ENCODE measurements at regions not wholly inside any gene's neighbourhood (a gene's known extent, or its start where the extent isn't known, plus 50 kb on each side); places are given as distances from the start of the nearest gene placed in this dataset.
A peak's percentile ranks its signal among the peaks of the same experiment; 100 is the strongest.

DNA sequence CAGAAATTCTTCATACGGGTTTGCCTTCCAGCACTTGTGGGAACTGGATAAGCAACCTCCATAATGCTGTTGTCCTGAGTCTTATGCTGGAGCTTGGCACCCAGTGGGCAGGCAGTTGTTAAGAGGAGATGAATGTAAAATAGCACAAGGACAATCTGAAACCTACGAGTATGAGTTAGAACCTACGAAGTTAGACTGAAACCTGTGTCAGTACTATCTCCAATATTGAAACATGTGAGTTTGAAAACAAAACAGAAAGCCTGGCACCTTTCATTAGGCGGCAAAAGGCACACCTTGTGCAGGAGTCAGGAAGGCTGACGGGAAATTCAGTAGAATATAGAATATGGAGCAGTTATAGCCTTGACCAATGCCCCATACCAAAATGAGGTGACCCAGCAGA, 489.7 kb upstream of the RGS18 start:
- Histone ChIP-seq H2AFZ (ENCODE audit: low read length) (no peak overlapping the region), H3K36me3 (ENCODE audit: control insufficient read depth, insufficient read depth, low read length) (no peaks in the 10 kb centered on the region), H3K9ac (ENCODE audit: insufficient read depth, low read length) (no peak overlapping the region), H3K4me2 (ENCODE audit: extremely low read depth, insufficient read depth, low read length) (no peak overlapping the region), H3K79me2 (ENCODE audit: control insufficient read depth, insufficient read depth, low read length) (no peaks in the 10 kb centered on the region), H3K4me3 (replicated peaks in 1 of 4; ENCODE audit: control extremely low read depth in 1 of 4, insufficient read depth in 1 of 4, low read depth in 3 of 4, low read length in 4 of 4) (no peak overlapping the region), H3K9me3 (ENCODE audit: control insufficient read depth, insufficient read depth, low read depth, low read length) (no peaks in the 10 kb centered on the region), H3K27me3 (ENCODE audit: control insufficient read depth, insufficient read depth, low read length) (no peaks in the 10 kb centered on the region), H3K27ac (ENCODE audit: insufficient read depth, low read length) (no peak overlapping the region), H3K4me1 (ENCODE audit: control insufficient read depth, extremely low read depth, insufficient read depth, low read length) (no peaks in the 10 kb centered on the region), H4K20me1 (ENCODE audit: control insufficient read depth, extremely low read depth, insufficient read depth, low read length) (no peaks in the 10 kb centered on the region)
- DNase-seq (ENCODE audit: low read depth in 2 of 2) = no peak
- TF ChIP-seq EZH2 (IDR thresholded peaks at IDR 0.05; ENCODE audit: low read length, missing control alignments) = no peak
- TF ChIP-seq, protein P1, sequence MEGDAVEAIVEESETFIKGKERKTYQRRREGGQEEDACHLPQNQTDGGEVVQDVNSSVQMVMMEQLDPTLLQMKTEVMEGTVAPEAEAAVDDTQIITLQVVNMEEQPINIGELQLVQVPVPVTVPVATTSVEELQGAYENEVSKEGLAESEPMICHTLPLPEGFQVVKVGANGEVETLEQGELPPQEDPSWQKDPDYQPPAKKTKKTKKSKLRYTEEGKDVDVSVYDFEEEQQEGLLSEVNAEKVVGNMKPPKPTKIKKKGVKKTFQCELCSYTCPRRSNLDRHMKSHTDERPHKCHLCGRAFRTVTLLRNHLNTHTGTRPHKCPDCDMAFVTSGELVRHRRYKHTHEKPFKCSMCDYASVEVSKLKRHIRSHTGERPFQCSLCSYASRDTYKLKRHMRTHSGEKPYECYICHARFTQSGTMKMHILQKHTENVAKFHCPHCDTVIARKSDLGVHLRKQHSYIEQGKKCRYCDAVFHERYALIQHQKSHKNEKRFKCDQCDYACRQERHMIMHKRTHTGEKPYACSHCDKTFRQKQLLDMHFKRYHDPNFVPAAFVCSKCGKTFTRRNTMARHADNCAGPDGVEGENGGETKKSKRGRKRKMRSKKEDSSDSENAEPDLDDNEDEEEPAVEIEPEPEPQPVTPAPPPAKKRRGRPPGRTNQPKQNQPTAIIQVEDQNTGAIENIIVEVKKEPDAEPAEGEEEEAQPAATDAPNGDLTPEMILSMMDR (conservative IDR thresholded peaks at IDR 0.05 in 1 of 2, IDR thresholded peaks at IDR 0.05 in 1 of 2; ENCODE audit: low read depth in 1 of 2, low read length in 2 of 2) = no peak

DNA sequence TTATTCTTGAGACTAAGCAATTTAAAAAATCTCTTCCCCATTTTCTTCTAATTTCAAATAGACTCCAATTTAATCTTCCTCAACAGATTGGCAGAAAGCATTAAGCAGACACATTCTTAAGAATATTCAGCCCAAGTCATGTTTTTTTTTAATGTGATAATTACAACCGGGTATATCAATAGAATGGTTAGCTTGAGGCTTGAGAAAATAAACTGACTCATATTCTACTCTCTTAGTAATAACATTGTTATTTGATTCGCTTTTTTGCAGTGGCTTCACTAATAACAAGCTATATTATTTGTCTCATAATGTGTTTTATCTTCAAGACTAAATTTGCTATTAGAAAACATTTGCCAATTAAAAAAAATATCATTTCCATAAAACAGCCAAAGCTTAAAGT, 488.6 kb upstream of the RGS18 start:
- H3K27ac ChIP-seq (ENCODE audit: insufficient read depth, low read length) = no peak overlapping the region
- H2AFZ ChIP-seq (ENCODE audit: low read length) = no peak overlapping the region
- no peaks in the 10 kb centered on the region for H4K20me1 ChIP-seq (ENCODE audit: control insufficient read depth, extremely low read depth, insufficient read depth, low read length)
- no peaks in the 10 kb centered on the region for H3K79me2 ChIP-seq (ENCODE audit: control insufficient read depth, insufficient read depth, low read length)
- no peak overlapping the region for H3K4me3 ChIP-seq (replicated peaks in 1 of 4; ENCODE audit: control extremely low read depth in 1 of 4, insufficient read depth in 1 of 4, low read depth in 3 of 4, low read length in 4 of 4)
- H3K9ac ChIP-seq (ENCODE audit: insufficient read depth, low read length) = no peak overlapping the region
- no peaks in the 10 kb centered on the region for H3K4me1 ChIP-seq (ENCODE audit: control insufficient read depth, extremely low read depth, insufficient read depth, low read length)
- DNase-seq (ENCODE audit: low read depth in 2 of 2) = peak in 1 of 2 donors; percentile 50
- no peaks in the 10 kb centered on the region for H3K27me3 ChIP-seq (ENCODE audit: control insufficient read depth, insufficient read depth, low read length)
- no peaks in the 10 kb centered on the region for H3K9me3 ChIP-seq (ENCODE audit: control insufficient read depth, insufficient read depth, low read depth, low read length)
- no peak overlapping the region for H3K4me2 ChIP-seq (ENCODE audit: extremely low read depth, insufficient read depth, low read length)
- H3K36me3 ChIP-seq (ENCODE audit: control insufficient read depth, insufficient read depth, low read length) = no peaks in the 10 kb centered on the region
- TF ChIP-seq, protein P1 (conservative IDR thresholded peaks at IDR 0.05 in 1 of 2, IDR thresholded peaks at IDR 0.05 in 1 of 2; ENCODE audit: low read depth in 1 of 2, low read length in 2 of 2) = no peak
- TF ChIP-seq EZH2 (IDR thresholded peaks at IDR 0.05; ENCODE audit: low read length, missing control alignments) = no peak

DNA sequence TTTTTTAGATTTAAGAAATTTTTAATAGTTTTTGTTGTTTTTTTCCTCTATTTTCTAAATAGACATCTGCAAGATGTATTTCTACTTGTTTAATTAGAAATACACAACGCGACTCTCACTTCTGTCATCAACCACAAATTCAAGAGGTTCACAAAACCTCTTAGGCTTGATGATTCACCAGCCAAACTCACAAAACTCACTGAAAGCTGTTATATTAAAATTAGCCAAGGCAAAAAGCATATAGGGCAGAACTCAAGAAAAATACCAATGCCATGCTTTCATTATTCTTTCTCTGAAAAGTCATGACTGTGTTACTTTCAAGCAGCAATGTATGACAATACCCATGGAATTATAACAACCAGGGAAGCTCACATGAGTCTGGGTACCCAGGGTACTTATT, 487.0 kb upstream of the RGS18 start:
- H3K79me2 ChIP-seq (ENCODE audit: control insufficient read depth, insufficient read depth, low read length) = no peaks in the 10 kb centered on the region
- no peak overlapping the region for H3K4me3 ChIP-seq (replicated peaks in 1 of 4; ENCODE audit: control extremely low read depth in 1 of 4, insufficient read depth in 1 of 4, low read depth in 3 of 4, low read length in 4 of 4)
- H3K9ac ChIP-seq (ENCODE audit: insufficient read depth, low read length) = no peak overlapping the region
- H4K20me1 ChIP-seq (ENCODE audit: control insufficient read depth, extremely low read depth, insufficient read depth, low read length) = no peaks in the 10 kb centered on the region
- no peak overlapping the region for H3K27ac ChIP-seq (ENCODE audit: insufficient read depth, low read length)
- no peaks in the 10 kb centered on the region for H3K27me3 ChIP-seq (ENCODE audit: control insufficient read depth, insufficient read depth, low read length)
- no peak overlapping the region for H3K4me2 ChIP-seq (ENCODE audit: extremely low read depth, insufficient read depth, low read length)
- H3K4me1 ChIP-seq (ENCODE audit: control insufficient read depth, extremely low read depth, insufficient read depth, low read length) = no peaks in the 10 kb centered on the region
- DNase-seq (ENCODE audit: low read depth in 2 of 2) = peak in 1 of 2 donors; percentile 78
- H2AFZ ChIP-seq (ENCODE audit: low read length) = no peak overlapping the region
- TF ChIP-seq, protein P1 (conservative IDR thresholded peaks at IDR 0.05 in 1 of 2, IDR thresholded peaks at IDR 0.05 in 1 of 2; ENCODE audit: low read depth in 1 of 2, low read length in 2 of 2) = no peak
- no peak for TF ChIP-seq EZH2 (IDR thresholded peaks at IDR 0.05; ENCODE audit: low read length, missing control alignments)
- no peaks in the 10 kb centered on the region for H3K36me3 ChIP-seq (ENCODE audit: control insufficient read depth, insufficient read depth, low read length)
- no peaks in the 10 kb centered on the region for H3K9me3 ChIP-seq (ENCODE audit: control insufficient read depth, insufficient read depth, low read depth, low read length)

Data from fibroblast of lung (primary cell).